Epithelial cell of proximal tubule (primary cell): ENCODE measurements at regions not wholly inside any gene's neighbourhood (a gene's known extent, or its start where the extent isn't known, plus 50 kb on each side); places are given as distances from the start of the nearest gene placed in this dataset.

Experiments used
- DNase-seq: peaks from one replicate; pipeline ENCODE4 v3.0.0-alpha.2; 2011; ENCODE audit warnings: low read depth
- H3K4me3 ChIP-seq: 2 replicates; pipeline ENCODE4 v1.5.1; 2011; ENCODE audit warnings: low read depth, mild to moderate bottlenecking, low read length
- CTCF ChIP-seq: conservative IDR thresholded peaks from 2 replicates; pipeline ENCODE4 v1.5.1; 2012; ENCODE audit warnings: low read depth, mild to moderate bottlenecking, low read length

GRCh38 chr2:61679096-61679495 lies 140.9 kb upstream of the XPO1 start:
- no peak overlapping the region for H3K4me3 ChIP-seq
- TF ChIP-seq CTCF = no peak
- no peak for DNase-seq

GRCh38 chr2:61677942-61678341 lies 139.8 kb upstream of the XPO1 start:
- DNase-seq = no peak
- no peak for TF ChIP-seq CTCF
- no peak overlapping the region for H3K4me3 ChIP-seq

DNA sequence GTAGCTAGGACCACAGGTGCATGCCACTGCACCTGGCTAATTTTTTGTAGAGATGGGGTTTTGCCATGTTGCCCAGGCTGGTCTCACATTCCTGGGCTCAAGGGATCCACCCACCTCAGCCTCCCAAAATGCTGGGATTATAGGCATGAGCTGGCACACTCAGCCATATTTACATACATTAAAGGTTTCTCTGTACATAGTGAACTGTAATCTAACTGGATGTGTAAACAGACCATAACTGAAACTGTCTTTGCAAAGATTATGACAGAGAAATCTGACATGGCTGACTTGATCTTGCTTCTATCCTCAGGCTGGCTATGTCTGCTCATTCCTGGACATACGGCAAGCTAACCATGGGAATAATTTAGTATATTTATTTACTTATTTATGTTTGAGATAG lies 139.2 kb upstream of the XPO1 start:
- TF ChIP-seq CTCF = no peak
- DNase-seq = no peak
- H3K4me3 ChIP-seq = no peak overlapping the region

- no peak for DNase-seq
- no peak for TF ChIP-seq CTCF
- no peak overlapping the region for H3K4me3 ChIP-seq
Measured at GRCh38 chr2:61675204-61675603, 137.0 kb upstream of the XPO1 start.

GRCh38 chr2:61671561-61672315 lies 133.6 kb upstream of the XPO1 start:
- no peak overlapping the region for H3K4me3 ChIP-seq
- no peak for DNase-seq
- TF ChIP-seq CTCF = no peak

DNA sequence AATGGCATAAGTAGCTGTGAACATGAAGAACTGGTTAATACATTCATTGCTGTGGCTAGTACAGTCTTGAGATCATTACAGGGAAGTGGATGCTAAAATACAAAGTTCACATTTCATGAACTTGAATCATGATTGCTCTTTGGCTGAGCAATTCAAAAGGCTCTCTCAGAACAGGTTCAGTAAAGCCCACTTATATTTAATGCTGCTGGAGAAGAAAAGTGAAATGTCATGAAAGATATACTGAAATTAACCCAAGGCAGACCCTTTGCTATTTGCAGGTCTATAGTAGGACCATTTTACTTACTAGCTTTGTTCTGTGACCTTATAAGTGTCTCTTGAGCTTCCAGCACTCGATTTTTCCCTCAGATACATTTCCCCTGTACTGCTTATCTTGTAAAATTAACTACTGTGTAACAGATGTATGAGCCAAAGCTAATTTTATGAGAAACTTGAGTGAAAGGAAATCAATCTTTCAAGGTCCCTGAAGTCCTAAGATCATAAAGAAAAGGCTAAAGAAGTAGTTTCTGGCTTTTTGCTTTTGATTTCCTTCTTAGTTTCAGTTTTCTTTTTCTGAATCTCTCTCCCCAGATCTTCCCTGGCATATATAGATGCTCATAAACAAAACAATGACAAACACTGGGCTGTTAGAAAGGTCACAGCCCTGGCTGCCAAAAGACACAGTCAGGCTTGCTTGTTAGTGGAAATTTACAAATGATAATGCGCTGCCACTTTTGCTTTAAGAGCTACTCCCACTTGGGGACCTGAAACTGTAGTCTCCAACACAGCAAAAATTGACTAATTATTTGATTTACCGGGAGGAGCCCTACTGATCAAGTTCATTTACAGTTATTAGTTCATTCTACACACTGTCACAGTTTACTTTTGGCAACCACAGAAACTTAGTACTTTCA lies 132.7 kb upstream of the XPO1 start:
- DNase-seq = peak; percentile 61
- peak overlapping the region; percentile 35 for H3K4me3 ChIP-seq
- no peak for TF ChIP-seq CTCF

- no peak for DNase-seq
- no peak overlapping the region for H3K4me3 ChIP-seq
- no peak for TF ChIP-seq CTCF
Measured at GRCh38 chr2:61664190-61664589, 126.0 kb upstream of the XPO1 start.
